Fibroblast of the aortic adventitia (primary cell): ENCODE measurements at regions not wholly inside any gene's neighbourhood (a gene's known extent, or its start where the extent isn't known, plus 50 kb on each side); places are given as distances from the start of the nearest gene placed in this dataset.

Source experiments
- DNase-seq: peaks from one replicate; pipeline ENCODE4 v3.0.0-alpha.2; 2010; ENCODE audit warnings: low read depth
- H3K4me3 ChIP-seq: 2 replicates; pipeline ENCODE4 v1.5.1; 2011; ENCODE audit warnings: low read depth, mild to moderate bottlenecking, control low read depth, low read length, moderate library complexity
- CTCF ChIP-seq: IDR thresholded peaks from 2 replicates; pipeline ENCODE4 v1.5.1; 2011; ENCODE audit warnings: mild to moderate bottlenecking, low read length, control low read depth, inconsistent platforms; ENCODE audit not compliant: insufficient read depth

GRCh38 chr6:23618366-23618765 is 507.6 kb upstream of the NRSN1 start:
- DNase-seq: no peak
- H3K4me3 ChIP-seq: no peak overlapping the region
- no peak for TF ChIP-seq CTCF

GRCh38 chr6:23620911-23621401 is 505.1 kb upstream of the NRSN1 start:
- DNase-seq: no peak
- H3K4me3 ChIP-seq: no peak overlapping the region
- no peak for TF ChIP-seq CTCF

- no peak overlapping the region for H3K4me3 ChIP-seq
- no peak for DNase-seq
- no peak for TF ChIP-seq CTCF
Observed at GRCh38 chr6:23630726-23631635, 495.0 kb upstream of the NRSN1 start.

- TF ChIP-seq CTCF: no peak
- no peak for DNase-seq
Observed at GRCh38 chr6:23633996-23634395, 492.0 kb upstream of the NRSN1 start.

GRCh38 chr6:23635150-23635549 is 490.9 kb upstream of the NRSN1 start:
- no peak for DNase-seq
- H3K4me3 ChIP-seq: no peak overlapping the region
- no peak for TF ChIP-seq CTCF

More at GRCh38 chr6:23633996-23634395, 492.0 kb upstream of the NRSN1 start:
- H3K4me3 ChIP-seq: no peak overlapping the region

- TF ChIP-seq CTCF: no peak
- no peak for DNase-seq
Observed at GRCh38 chr6:23637296-23637695, 488.7 kb upstream of the NRSN1 start.

More at GRCh38 chr6:23637296-23637695, 488.7 kb upstream of the NRSN1 start:
- no peak overlapping the region for H3K4me3 ChIP-seq
